Natural killer cell treated with Interleukin-12 subunit alpha and Interleukin-12 subunit beta and Interleukin-15 and Interleukin-18, amount 100 ng/mL, for 72 hours (primary cell): ENCODE measurements at regions not wholly inside any gene's neighbourhood (a gene's known extent, or its start where the extent isn't known, plus 50 kb on each side); places are given as distances from the start of the nearest gene placed in this dataset.

Experiments used
- ATAC-seq, 2 donors: fragments of 150-1000 bp; cut with Tn5 transposase in 1 of 2; sonication (Bioruptor Pico), chemical (Tn5 transposase) in 1 of 2; 2 replicates each; pipeline ENCODE4 v1.10.0; 2021
- DNase-seq: peaks from one replicate; pipeline ENCODE4 v3.0.0; 2022; ENCODE audit warnings: low spot score
- H3K27ac Mint-ChIP-seq, 2 donors: 1 replicate in 1 of 2; 2 replicates in 1 of 2; pipeline ENCODE4 v1.8.0; 2022; ENCODE audit warnings: mixed read lengths in 2 of 2, mild to moderate bottlenecking in 1 of 2, moderate library complexity in 1 of 2
- H3K27me3 Mint-ChIP-seq, 2 donors: 1 replicate in 1 of 2; 2 replicates in 1 of 2; pipeline ENCODE4 v1.8.0; 2022; ENCODE audit warnings: mixed read lengths in 2 of 2
- H3K36me3 Mint-ChIP-seq: one replicate; pipeline ENCODE4 v1.8.0; 2022; ENCODE audit warnings: mixed read lengths
- H3K4me1 Mint-ChIP-seq, 2 donors: 1 replicate in 1 of 2; 2 replicates in 1 of 2; pipeline ENCODE4 v1.8.0; 2022; ENCODE audit warnings: low read depth in 2 of 2, mixed read lengths in 2 of 2, mild to moderate bottlenecking in 1 of 2
- H3K4me3 Mint-ChIP-seq: one replicate; pipeline ENCODE4 v1.8.0; 2022; ENCODE audit warnings: mixed read lengths
- H3K9me3 Mint-ChIP-seq: 2 replicates; pipeline ENCODE4 v1.8.0; 2022; ENCODE audit warnings: mixed read lengths

DNA sequence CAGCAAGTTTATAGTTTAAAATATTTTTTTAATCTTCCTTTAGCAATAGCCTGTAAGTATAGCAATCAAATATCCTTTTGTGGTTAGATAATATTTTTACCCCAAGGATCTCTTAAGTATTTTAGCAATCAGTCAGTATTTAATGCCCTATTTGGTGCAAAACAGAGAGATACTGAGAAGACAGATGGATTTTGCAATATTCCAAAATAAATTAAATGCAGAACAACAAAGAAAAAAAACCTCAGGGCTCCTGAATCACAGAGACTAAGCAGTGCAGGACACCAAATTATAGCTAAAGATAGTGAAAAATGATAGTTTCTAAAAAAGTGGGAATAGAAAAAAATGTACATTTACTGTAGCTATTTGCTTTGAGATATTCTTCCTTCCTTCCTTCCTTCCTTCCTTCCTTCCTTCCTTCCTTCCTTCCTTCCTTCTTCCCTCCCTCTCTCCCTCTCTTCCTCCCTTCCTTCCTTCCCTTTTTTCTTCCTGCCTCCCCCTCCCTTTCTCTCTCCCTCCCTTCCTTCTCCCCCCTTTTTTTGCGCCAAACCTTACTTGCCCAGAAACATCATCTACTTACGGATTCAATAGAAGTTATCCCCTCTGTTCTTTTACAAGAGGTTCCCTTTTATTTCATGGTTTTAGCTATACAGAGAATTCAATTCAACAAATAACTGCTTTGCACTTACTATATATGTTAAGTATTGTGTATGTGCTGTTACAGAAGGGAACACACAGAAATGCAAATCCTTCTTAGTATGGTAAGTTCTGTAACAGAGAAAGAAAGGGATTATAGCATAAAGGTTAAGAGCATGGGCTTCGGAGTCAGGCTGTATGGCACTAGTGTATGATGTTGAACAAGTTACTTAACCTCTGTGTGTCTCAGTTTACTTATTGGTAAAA, 219.0 kb downstream of the CPE start:
- no peak for DNase-seq
- Mint-ChIP-seq H3K4me1 (no peaks in the 10 kb centered on the region), H3K4me3 (no peak overlapping the region), H3K27ac (no peak overlapping the region), H3K9me3 (no peaks in the 10 kb centered on the region), H3K36me3 (no peaks in the 10 kb centered on the region), H3K27me3 (no peaks in the 10 kb centered on the region)
- no peak for ATAC-seq

DNA sequence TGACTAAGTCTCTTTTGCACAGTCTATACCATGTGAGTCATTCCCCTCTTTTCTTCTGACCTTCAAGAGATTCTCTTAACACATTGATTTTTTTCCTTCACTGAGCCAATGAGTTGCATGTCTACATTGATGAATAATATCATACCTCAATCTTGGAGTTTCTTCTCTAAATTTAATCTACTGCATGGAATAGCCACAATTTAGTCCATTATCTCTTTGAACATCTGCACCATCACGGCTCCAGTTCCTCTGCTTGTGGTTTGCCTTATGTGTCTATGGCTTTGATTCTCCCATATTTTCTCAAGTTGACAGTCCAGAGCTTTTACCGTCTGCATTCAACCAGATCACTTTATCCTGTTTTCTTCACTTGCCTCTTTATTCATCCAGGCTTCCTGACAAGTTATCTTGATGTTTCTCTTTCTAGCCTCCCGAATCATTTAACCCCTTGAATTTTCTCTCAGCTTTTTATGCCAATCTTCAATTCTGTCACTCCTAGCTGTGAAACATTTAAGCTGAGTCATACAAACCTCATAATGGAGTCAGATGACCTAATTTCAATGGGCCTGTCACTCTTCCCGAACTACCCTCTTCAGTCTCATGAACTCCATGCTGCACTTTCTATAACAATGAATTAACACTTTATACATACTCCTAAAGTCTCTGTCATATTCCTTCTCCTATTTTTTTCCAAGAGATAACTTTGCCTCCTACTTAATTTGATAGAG, 222.3 kb downstream of the CPE start:
- H3K4me3 Mint-ChIP-seq, result no peak overlapping the region
- ATAC-seq (no peak), DNase-seq (no peak)
- H3K27me3 Mint-ChIP-seq, result no peaks in the 10 kb centered on the region
- H3K9me3 Mint-ChIP-seq, result peaks cover 4% of the 10 kb centered on the region
- no peaks in the 10 kb centered on the region for H3K36me3 Mint-ChIP-seq
- H3K27ac Mint-ChIP-seq, result no peak overlapping the region
- H3K4me1 Mint-ChIP-seq, result no peaks in the 10 kb centered on the region

DNA sequence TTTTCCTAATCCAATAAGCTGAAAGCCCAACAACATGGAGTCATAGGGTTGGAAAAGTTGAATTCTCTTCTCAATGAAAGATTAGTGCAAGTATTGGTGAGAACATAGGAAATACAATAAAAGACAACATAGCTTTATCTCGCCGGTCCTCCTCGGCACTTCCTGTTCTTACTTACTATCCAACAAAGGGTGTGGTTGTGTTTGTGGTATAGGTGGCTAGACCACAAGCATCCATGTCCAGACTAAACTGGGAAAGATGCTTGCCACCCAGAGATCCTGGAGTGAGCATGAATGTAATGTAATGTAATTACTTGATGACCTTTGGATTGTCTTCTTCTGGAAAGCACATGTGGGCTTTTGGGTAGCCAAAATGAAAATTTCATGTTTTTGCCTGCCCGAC, 223.8 kb downstream of the CPE start:
- H3K9me3 Mint-ChIP-seq, result peaks cover 7% of the 10 kb centered on the region
- no peaks in the 10 kb centered on the region for H3K27me3 Mint-ChIP-seq
- H3K4me1 Mint-ChIP-seq, result no peaks in the 10 kb centered on the region
- no peak for ATAC-seq
- no peak overlapping the region for H3K27ac Mint-ChIP-seq
- no peak overlapping the region for H3K4me3 Mint-ChIP-seq
- DNase-seq, result no peak
- no peaks in the 10 kb centered on the region for H3K36me3 Mint-ChIP-seq

DNA sequence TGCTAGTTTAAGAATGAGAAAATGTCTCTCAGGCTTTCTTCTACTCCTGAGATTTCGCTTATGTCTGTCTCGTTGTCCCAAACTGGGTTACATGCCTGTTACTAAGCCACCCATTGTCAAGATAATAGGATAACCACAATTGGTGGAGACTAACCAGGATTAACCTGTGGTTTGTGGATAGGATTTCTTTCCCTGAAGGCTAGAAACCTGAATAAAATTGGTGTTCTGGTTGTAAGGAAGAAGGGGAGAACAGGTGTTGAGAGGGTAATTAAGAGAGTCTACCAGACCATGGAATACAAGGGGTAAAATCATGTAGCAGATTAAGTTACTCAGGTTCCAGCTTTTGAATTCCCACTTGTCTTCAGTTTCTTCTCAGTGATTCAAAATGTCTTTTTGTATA, 225.4 kb downstream of the CPE start:
- H3K27ac Mint-ChIP-seq, result no peak overlapping the region

DNA sequence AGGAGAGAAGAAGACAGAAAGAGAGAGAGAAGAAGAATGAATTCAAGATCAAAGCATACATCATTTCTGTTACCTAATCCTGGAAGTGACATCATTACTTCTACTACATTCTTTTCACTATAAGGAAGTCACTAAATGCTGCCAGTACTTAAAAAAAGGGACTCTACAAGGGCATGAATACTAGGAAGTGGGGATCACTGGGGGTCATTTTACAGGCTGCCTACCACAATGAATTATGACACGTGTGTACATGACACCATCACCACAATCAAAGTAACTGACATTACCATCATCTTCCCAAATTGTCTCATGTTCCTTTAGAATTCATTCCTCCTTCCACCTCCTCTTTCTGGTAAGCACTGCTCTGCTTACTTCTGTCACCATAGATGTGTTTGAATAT, 227.0 kb downstream of the CPE start:
- Mint-ChIP-seq H3K4me3 (no peak overlapping the region), H3K4me1 (no peaks in the 10 kb centered on the region), H3K27me3 (no peaks in the 10 kb centered on the region), H3K27ac (no peak overlapping the region), H3K36me3 (no peaks in the 10 kb centered on the region), H3K9me3 (peaks cover 16% of the 10 kb centered on the region)
- no peak for ATAC-seq
- DNase-seq, result no peak

More for the DNA sequence above, 225.4 kb downstream of the CPE start:
- Mint-ChIP-seq H3K36me3 (no peaks in the 10 kb centered on the region), H3K4me3 (no peak overlapping the region), H3K4me1 (no peaks in the 10 kb centered on the region), H3K9me3 (peaks cover 10% of the 10 kb centered on the region), H3K27me3 (no peaks in the 10 kb centered on the region)
- no peak for DNase-seq
- ATAC-seq, result no peak

DNA sequence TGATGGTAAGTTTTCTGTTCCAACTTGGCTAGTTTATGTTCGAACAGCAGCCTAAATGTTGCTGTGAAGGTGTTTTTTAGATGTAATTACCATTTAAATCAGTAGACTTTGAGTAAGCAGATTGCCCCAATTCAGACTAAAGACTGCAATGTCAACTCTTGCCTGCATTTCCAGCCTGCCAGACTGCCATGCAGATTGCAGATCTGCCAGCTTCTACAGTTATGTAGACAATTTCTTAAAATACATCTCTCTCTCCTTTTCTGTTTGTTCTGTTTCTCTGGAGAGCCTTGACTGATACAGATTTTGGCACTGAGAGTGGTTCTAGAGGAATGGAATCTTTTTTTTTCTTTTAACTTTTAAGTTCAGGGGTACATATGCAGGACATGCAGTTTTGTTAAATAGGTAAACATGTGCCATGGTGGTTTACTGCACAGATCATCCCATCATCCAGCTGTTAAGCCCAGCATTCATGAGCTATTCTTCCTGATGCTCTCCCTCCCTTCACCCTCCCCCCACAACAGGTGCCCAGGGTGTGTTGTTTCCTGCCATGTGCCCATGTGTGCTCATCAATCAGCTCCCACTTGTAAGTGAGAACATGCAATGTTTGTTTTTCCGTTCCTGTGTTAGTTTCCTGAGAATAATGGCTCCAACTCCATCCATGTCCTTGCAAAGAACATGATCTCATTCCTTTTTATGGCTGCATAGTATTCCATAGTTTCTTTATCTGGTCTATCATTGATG, 227.8 kb downstream of the CPE start:
- no peaks in the 10 kb centered on the region for H3K36me3 Mint-ChIP-seq
- DNase-seq (no peak), ATAC-seq (no peak)
- H3K27ac Mint-ChIP-seq, result no peak overlapping the region
- H3K4me1 Mint-ChIP-seq, result peaks cover 0 to 3% of the 10 kb centered on the region in 2 donors
- H3K4me3 Mint-ChIP-seq, result no peak overlapping the region
- no peaks in the 10 kb centered on the region for H3K27me3 Mint-ChIP-seq
- H3K9me3 Mint-ChIP-seq, result peaks cover 21% of the 10 kb centered on the region

DNA sequence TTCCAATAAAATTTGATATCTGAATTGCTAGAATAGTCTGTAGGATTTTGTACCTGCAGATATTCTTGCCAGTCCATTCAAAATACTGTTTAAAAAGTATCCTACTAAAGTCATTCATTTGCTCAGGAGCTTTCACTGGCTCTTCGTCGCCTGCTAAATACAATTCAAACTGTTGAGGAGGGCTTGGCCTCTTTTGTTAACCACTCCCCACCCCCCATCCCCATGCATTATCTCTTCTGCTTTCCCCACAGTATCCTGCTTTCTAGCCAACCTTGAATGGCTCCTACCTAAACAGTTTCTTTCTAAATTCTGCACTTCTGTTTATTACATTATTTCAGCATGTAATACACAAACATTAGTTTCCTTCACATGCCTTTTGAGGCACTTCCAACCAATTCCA, 230.8 kb downstream of the CPE start:
- Mint-ChIP-seq H3K4me3 (no peak overlapping the region), H3K9me3 (peaks cover 19% of the 10 kb centered on the region), H3K27ac (no peak overlapping the region), H3K36me3 (no peaks in the 10 kb centered on the region), H3K27me3 (no peaks in the 10 kb centered on the region), H3K4me1 (peaks cover 0 to 3% of the 10 kb centered on the region in 2 donors)
- DNase-seq (no peak), ATAC-seq (no peak)

DNA sequence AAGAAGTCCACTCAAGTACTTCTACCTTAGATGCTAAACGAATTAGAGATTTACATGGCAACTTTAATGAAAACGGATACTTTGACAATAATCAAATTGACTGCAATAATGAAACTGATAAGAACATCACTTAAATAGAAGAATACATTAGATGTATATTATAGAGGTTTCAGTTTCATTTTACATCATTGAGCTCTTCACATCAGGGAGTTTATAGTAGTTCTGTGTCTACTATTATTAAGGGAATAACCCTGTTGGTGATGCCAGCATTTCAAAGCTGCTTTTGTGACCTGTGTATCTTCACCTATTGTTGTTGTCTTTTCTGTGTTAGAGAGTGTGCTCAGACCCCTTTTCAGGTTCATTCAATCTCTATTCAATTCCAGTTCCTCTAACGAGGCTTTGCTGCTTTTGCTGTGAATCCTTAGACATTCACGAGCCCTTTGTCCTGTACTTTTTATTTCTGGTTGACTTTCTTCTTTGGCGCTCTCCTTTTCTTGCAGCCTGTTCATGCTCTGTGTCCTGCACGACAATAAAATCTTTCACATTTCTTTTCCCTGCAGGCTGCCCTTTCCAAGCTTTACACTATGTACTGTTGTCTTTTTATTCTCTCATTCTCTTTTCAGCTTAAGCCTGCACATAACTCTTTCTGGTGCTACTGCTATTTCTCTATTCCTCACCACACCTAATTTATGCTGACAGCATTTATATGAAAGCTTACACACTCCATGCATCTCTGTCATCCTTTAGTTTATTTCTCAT, 232.1 kb downstream of the CPE start:
- no peak for ATAC-seq
- Mint-ChIP-seq H3K4me1 (peaks cover 0 to 3% of the 10 kb centered on the region in 2 donors), H3K4me3 (peak overlapping the region; percentile 1), H3K27me3 (no peaks in the 10 kb centered on the region), H3K36me3 (no peaks in the 10 kb centered on the region), H3K9me3 (peaks cover 17% of the 10 kb centered on the region), H3K27ac (no peak overlapping the region)
- DNase-seq, result no peak

DNA sequence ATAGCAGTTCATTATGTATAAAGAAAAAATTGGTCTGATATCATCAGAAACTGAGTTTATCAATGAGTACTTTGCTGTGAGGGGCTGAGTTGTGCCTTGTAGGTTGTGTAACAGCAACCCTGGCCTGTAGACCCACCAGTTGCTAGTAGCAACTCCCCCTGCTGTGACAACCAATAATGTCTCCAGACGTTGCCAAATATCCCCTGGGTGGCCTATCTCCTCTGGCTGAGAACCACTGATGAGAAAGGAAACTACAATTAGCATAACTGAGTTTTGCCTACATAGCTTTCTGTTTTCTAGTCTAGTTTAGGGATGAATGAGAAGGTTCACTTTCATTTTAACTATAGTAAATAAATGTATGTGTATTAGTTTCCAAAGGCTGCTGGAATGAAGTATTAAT, 234.1 kb downstream of the CPE start:
- Mint-ChIP-seq H3K9me3 (peaks cover 21% of the 10 kb centered on the region), H3K36me3 (no peaks in the 10 kb centered on the region), H3K4me1 (peaks cover 0 to 3% of the 10 kb centered on the region in 2 donors), H3K4me3 (no peak overlapping the region), H3K27me3 (no peaks in the 10 kb centered on the region), H3K27ac (no peak overlapping the region)
- ATAC-seq (peak; percentile 53 to 73), DNase-seq (no peak)

DNA sequence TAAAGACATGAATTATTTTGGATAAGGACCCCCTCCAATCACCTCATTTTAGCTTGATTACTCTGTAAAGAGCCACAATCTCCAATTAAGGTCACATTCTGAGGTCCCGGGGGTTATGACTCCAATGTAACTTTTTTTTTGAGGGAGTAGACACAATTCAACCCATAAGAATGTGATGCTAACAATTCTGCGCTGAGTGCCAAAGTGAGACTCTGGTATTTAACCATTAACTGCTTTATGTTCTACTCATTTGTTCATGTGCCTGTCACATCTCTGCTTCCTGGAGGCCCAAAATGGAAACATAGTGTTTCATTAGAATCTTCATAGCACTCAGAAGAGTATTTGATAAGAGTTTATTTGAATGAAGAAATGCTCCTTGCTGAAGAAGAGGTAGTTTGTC, 234.8 kb downstream of the CPE start:
- H3K27me3 Mint-ChIP-seq, result no peaks in the 10 kb centered on the region
- no peaks in the 10 kb centered on the region for H3K36me3 Mint-ChIP-seq
- no peak overlapping the region for H3K27ac Mint-ChIP-seq
- no peak overlapping the region for H3K4me3 Mint-ChIP-seq
- H3K9me3 Mint-ChIP-seq, result peaks cover 24% of the 10 kb centered on the region
- no peak for DNase-seq
- peaks cover 0 to 3% of the 10 kb centered on the region in 2 donors for H3K4me1 Mint-ChIP-seq
- no peak for ATAC-seq

DNA sequence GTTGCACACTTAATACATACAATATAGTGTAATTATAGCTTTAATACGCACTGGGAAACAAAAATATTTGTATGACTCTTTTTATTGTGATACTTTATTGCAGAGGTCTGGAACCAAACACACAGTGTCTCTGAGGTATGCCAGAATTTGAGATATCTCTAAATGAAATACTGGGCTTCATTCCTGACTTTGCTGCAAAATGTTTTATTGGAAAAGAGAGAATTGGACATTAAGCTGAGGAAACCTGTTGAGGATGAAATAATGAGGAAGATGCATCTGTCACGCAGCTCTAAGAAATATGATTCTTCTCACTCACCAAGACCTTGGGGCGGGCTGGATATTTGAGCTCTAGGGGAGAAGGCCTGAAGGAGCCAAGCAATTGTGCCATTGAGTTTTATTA, 242.1 kb downstream of the CPE start:
- ATAC-seq (no peak), DNase-seq (no peak)
- Mint-ChIP-seq H3K4me1 (no peaks in the 10 kb centered on the region), H3K36me3 (no peaks in the 10 kb centered on the region), H3K9me3 (peaks cover 22% of the 10 kb centered on the region), H3K4me3 (no peak overlapping the region), H3K27me3 (no peaks in the 10 kb centered on the region), H3K27ac (no peak overlapping the region)

DNA sequence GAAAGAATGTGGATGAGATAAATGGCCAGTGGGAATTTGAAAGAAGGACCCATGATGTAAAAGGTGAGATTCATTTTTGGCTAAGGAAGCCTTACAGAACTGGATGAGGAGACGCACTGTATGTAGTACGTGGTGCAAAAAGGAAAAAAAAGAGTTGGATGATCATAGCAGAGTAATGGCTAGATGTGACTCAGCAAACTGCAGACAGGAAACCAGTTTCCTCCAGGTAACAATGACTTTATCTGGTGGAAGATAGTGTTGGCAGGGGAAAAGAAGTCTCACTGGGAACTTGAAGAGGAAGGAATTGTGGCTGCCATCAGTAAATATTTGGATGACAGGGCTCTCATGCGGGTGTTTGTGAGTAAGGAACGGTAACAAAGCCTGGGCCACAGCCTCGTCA, 243.2 kb downstream of the CPE start:
- Mint-ChIP-seq H3K27ac (no peak overlapping the region), H3K36me3 (no peaks in the 10 kb centered on the region), H3K4me1 (no peaks in the 10 kb centered on the region), H3K4me3 (no peak overlapping the region), H3K9me3 (peaks cover 24% of the 10 kb centered on the region), H3K27me3 (no peaks in the 10 kb centered on the region)
- DNase-seq (no peak), ATAC-seq (no peak)

DNA sequence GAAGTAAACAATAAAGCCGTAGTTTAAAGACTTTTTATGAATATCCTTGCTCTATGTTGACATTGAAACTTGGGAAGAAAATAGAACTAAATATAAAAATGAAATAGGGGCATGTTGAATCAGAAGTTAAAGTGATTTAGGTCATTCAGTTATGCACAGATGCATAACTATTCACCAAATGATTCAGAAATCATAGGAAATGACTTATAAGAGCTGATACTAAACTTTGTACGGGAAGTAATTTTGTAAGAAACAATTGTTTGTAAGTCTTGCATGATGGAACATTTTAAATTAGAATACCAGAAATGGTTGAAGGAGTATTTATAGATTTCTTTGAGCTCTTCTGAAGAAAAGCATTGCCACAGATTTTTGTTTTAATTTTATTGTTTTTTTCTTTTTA, 246.5 kb downstream of the CPE start:
- Mint-ChIP-seq H3K27me3 (no peaks in the 10 kb centered on the region), H3K4me3 (no peak overlapping the region), H3K9me3 (peaks cover 10% of the 10 kb centered on the region), H3K4me1 (no peaks in the 10 kb centered on the region), H3K27ac (no peak overlapping the region), H3K36me3 (no peaks in the 10 kb centered on the region)
- DNase-seq (no peak), ATAC-seq (no peak)
